DOHH2 (cell line): ENCODE measurements at regions not wholly inside any gene's neighbourhood (a gene's known extent, or its start where the extent isn't known, plus 50 kb on each side); places are given as distances from the start of the nearest gene placed in this dataset.

ENCODE experiments used
- EZH2phosphoT487 ChIP-seq: fragments of 200-600 bp; sonication (generic); IDR thresholded peaks from 2 replicates; pipeline ENCODE4 v1.6.1; 2017; ENCODE audit warnings: borderline replicate concordance, mild to moderate bottlenecking, antibody characterized with exemption, low read length, moderate library complexity, mixed read lengths
- TF ChIP-seq, protein P1 (sequence below): fragments of 200-600 bp; sonication (generic); IDR thresholded peaks from one replicate; pipeline ENCODE4 v1.5.1; 2014; ENCODE audit warnings: antibody characterized with exemption, mild to moderate bottlenecking, low read depth, low read length; ENCODE audit not compliant: poor library complexity, severe bottlenecking

DNA sequence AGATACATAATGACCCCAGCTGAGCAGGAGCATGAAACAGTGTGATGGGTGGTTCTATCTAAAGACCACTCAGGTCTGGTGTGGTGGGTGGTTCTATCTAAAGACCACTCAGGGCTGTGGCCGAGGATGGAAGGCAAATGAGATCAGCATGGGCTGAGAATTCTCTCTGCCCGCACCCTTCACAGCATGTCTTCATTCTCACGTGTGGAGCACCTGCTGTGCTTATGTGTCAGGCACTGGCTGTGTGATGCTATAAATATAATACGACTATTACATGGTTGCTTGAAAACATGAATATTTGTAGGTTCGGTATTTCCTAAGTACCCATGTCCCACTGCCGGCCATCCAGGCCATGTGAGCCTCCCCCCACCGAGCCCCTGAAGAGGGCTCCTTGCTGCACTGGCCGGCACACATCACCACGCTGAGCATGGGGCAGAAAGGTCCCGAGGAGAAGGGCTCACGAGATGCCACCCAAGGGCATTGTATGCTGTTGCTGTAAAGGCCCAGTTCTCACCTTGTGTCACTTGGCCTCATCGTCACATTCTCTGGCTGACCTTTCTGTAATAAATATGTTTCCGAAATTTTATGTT, 810.2 kb downstream of the UQCRFS1 start:
- TF ChIP-seq, protein P1, sequence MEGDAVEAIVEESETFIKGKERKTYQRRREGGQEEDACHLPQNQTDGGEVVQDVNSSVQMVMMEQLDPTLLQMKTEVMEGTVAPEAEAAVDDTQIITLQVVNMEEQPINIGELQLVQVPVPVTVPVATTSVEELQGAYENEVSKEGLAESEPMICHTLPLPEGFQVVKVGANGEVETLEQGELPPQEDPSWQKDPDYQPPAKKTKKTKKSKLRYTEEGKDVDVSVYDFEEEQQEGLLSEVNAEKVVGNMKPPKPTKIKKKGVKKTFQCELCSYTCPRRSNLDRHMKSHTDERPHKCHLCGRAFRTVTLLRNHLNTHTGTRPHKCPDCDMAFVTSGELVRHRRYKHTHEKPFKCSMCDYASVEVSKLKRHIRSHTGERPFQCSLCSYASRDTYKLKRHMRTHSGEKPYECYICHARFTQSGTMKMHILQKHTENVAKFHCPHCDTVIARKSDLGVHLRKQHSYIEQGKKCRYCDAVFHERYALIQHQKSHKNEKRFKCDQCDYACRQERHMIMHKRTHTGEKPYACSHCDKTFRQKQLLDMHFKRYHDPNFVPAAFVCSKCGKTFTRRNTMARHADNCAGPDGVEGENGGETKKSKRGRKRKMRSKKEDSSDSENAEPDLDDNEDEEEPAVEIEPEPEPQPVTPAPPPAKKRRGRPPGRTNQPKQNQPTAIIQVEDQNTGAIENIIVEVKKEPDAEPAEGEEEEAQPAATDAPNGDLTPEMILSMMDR = no peak
- no peak for TF ChIP-seq EZH2phosphoT487
